ENCODE measurements at regions not wholly inside any gene's neighbourhood (a gene's known extent, or its start where the extent isn't known, plus 50 kb on each side); places are given as distances from the start of the nearest gene placed in this dataset.

GRCh38 chr16:25625620-25626019, 66.1 kb upstream of the HS3ST4 start:
- ChIA-PET RAD21 (ENCODE audit: low non-redundant PET in 1 of 2, low total read pairs in 2 of 2, uncharacterized antibody in 2 of 2, unreplicated experiment in 2 of 2) (no interaction called here), POLR2A (no interaction called here), CTCF (no interaction called here)
- no peaks in the 10 kb centered on the region for H3K36me3 ChIP-seq (ENCODE audit: control insufficient read depth in 1 of 2, insufficient read depth in 2 of 2, low read length in 2 of 2)
- H3K79me2 ChIP-seq (ENCODE audit: insufficient read depth, low read length) = no peaks in the 10 kb centered on the region
- no peak overlapping the region for H3K4me2 ChIP-seq (ENCODE audit: low read length)
- DNase-seq (ENCODE audit: low read depth, low spot score) (no peak), ATAC-seq (peak; percentile 59)
- intact Hi-C loops (cut with micrococcal nuclease) = no loop called here
- peaks cover 12% of the 10 kb centered on the region; the same call in 1 of the 2 replicates for H3K27me3 ChIP-seq (ENCODE audit: insufficient read depth, low read length)
- H3K9me3 ChIP-seq (ENCODE audit: control insufficient read depth in 1 of 2, insufficient read depth in 1 of 2, low read depth in 1 of 2, low read length in 2 of 2) = peaks cover 0 to 3% of the 10 kb centered on the region in 2 experiments; a peak in 1 of 4 replicates
- no peaks in the 10 kb centered on the region for H4K20me1 ChIP-seq (ENCODE audit: insufficient read depth)
- H3K9me2 ChIP-seq (ENCODE audit: insufficient read depth) = no peaks in the 10 kb centered on the region
- H3K4me3 ChIP-seq (replicated peaks in 1 of 2; ENCODE audit: low read depth in 1 of 2, low read length in 2 of 2) = no peak overlapping the region
- H3K9ac ChIP-seq (ENCODE audit: low read length) = no peak overlapping the region
- H3K4me1 ChIP-seq (ENCODE audit: control insufficient read depth in 1 of 2, insufficient read depth in 2 of 2, low read length in 2 of 2) = peaks cover 0 to 13% of the 10 kb centered on the region in 2 experiments; a peak in 2 of 4 replicates
- no peak overlapping the region for H2AFZ ChIP-seq (ENCODE audit: low read depth, low read length, poor library complexity, severe bottlenecking)
- no TSS peak for BruUV-seq (replicated peaks)
- TF ChIP-seq TCF7L2 (IDR thresholded peaks at IDR 0.05; ENCODE audit: borderline replicate concordance, extremely low read depth, insufficient read depth, insufficient read length) = no peak
- no peak for TF ChIP-seq SRF (IDR thresholded peaks at IDR 0.05; ENCODE audit: low read depth)
- no peak for TF ChIP-seq POLR2A (IDR thresholded peaks at IDR 0.05; ENCODE audit: borderline replicate concordance, extremely low read depth, insufficient read depth, insufficient read length)
- no peak for TF ChIP-seq ZFX (IDR thresholded peaks at IDR 0.05)
- no peak for TF ChIP-seq EZH2 (IDR thresholded peaks at IDR 0.05)
- no peak for TF ChIP-seq ELF1 (IDR thresholded peaks at IDR 0.05; ENCODE audit: borderline replicate concordance, low read depth)
- TF ChIP-seq ATF3 (IDR thresholded peaks at IDR 0.05) = no peak
- no peak for TF ChIP-seq EGR1 (IDR thresholded peaks at IDR 0.05; ENCODE audit: low read depth)
- TF ChIP-seq POLR2AphosphoS5 (IDR thresholded peaks at IDR 0.05; ENCODE audit: low read depth, low read length) = no peak
- TF ChIP-seq SP1 (IDR thresholded peaks at IDR 0.05; ENCODE audit: low read depth) = no peak
- no peak for TF ChIP-seq ZBTB33 (IDR thresholded peaks at IDR 0.05; ENCODE audit: extremely low read depth, insufficient replicate concordance, low read length)
- TF ChIP-seq ZNF274 (IDR thresholded peaks at IDR 0.05; ENCODE audit: low read depth, low read length) = no peak
- TF ChIP-seq FOSL1 (IDR thresholded peaks at IDR 0.05; ENCODE audit: low read depth) = no peak
- TF ChIP-seq CBX3 (IDR thresholded peaks at IDR 0.05; ENCODE audit: low read depth) = no peak
- H3K27ac ChIP-seq (ENCODE audit: low read depth, low read length) = no peak overlapping the region

All from HCT116 (cell line).